Parathyroid adenoma (tissue), 2 donors: ENCODE measurements at regions not wholly inside any gene's neighbourhood (a gene's known extent, or its start where the extent isn't known, plus 50 kb on each side); places are given as distances from the start of the nearest gene placed in this dataset.
"Not testable (repeated sequence)": the region's sequence is repeated elsewhere in the genome, so short reads cannot be mapped to it uniquely, and the experiment has no call there.

ENCODE experiments used
- H2AFZ ChIP-seq: fragments of 300-600 bp; sonication (generic); one replicate; pipeline ENCODE4 v1.7.0; 2017; ENCODE audit warnings: antibody characterized with exemption, mild to moderate bottlenecking
- H3K27ac ChIP-seq: fragments of 300-600 bp; sonication (generic); one replicate; pipeline ENCODE4 v1.7.0; 2017
- H3K27me3 ChIP-seq: fragments of 300-600 bp; sonication (generic); one replicate; pipeline ENCODE4 v1.7.0; 2017; ENCODE audit warnings: low read length; ENCODE audit not compliant: control insufficient read depth, insufficient read depth
- H3K36me3 ChIP-seq: fragments of 300-600 bp; sonication (generic); one replicate; pipeline ENCODE4 v1.7.0; 2017; ENCODE audit warnings: low read length; ENCODE audit not compliant: control insufficient read depth, insufficient read depth
- H3K4me1 ChIP-seq: fragments of 300-600 bp; sonication (generic); one replicate; pipeline ENCODE4 v1.7.0; 2017; ENCODE audit warnings: control low read depth
- H3K4me2 ChIP-seq: fragments of 300-600 bp; sonication (generic); one replicate; pipeline ENCODE4 v1.7.0; 2017; ENCODE audit warnings: low read length
- H3K4me3 ChIP-seq: fragments of 300-600 bp; sonication (generic); one replicate; pipeline ENCODE4 v1.7.0; 2017; ENCODE audit warnings: low read depth, low read length
- H3K79me2 ChIP-seq: fragments of 300-600 bp; sonication (generic); one replicate; pipeline ENCODE4 v1.7.0; 2017; ENCODE audit warnings: control low read depth
- H3K9ac ChIP-seq: fragments of 300-600 bp; sonication (generic); one replicate; pipeline ENCODE4 v1.7.0; 2017; ENCODE audit warnings: mild to moderate bottlenecking
- H3K9me3 ChIP-seq: fragments of 300-600 bp; sonication (generic); one replicate; pipeline ENCODE4 v1.7.0; 2017; ENCODE audit warnings: low read length; ENCODE audit not compliant: control insufficient read depth
- TF ChIP-seq, protein P1 (sequence below): fragments of 300-600 bp; sonication (generic); IDR thresholded peaks from one replicate; pipeline ENCODE4 v1.7.0; 2017; ENCODE audit warnings: antibody characterized with exemption, mild to moderate bottlenecking
- donor health status: primary hyperparathyroidism.

DNA sequence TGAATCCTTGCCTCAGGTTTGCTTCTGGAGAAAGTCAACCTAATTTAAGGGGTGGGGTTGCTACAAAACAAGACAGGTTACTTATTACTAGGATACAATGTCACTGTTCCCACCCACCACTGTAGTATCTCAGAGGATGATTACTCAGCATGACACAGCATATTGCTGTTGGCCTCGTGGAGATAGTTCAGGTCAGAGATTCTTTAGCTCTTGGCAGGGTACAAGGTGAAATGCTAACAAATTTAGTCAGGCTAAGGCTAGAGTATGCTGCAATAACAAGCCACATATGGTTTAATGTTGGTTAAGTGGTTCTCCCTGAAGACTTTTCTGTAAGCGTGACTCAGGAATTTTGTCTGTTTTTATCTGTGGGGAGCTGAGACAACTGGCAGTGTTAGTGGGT is 161.8 kb downstream of the EDEM1 start:
- TF ChIP-seq, protein P1, sequence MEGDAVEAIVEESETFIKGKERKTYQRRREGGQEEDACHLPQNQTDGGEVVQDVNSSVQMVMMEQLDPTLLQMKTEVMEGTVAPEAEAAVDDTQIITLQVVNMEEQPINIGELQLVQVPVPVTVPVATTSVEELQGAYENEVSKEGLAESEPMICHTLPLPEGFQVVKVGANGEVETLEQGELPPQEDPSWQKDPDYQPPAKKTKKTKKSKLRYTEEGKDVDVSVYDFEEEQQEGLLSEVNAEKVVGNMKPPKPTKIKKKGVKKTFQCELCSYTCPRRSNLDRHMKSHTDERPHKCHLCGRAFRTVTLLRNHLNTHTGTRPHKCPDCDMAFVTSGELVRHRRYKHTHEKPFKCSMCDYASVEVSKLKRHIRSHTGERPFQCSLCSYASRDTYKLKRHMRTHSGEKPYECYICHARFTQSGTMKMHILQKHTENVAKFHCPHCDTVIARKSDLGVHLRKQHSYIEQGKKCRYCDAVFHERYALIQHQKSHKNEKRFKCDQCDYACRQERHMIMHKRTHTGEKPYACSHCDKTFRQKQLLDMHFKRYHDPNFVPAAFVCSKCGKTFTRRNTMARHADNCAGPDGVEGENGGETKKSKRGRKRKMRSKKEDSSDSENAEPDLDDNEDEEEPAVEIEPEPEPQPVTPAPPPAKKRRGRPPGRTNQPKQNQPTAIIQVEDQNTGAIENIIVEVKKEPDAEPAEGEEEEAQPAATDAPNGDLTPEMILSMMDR = no peak
- H3K9ac ChIP-seq = no peak overlapping the region
- H3K36me3 ChIP-seq = no peaks in the 10 kb centered on the region
- no peak overlapping the region for H3K27ac ChIP-seq
- H2AFZ ChIP-seq = no peak overlapping the region
- no peaks in the 10 kb centered on the region for H3K79me2 ChIP-seq
- H3K27me3 ChIP-seq = no peaks in the 10 kb centered on the region
- no peaks in the 10 kb centered on the region for H3K4me1 ChIP-seq
- no peaks in the 10 kb centered on the region for H3K9me3 ChIP-seq
- H3K4me2 ChIP-seq = no peak overlapping the region
- no peak overlapping the region for H3K4me3 ChIP-seq

GRCh38 chr3:5357089-5357488 is 169.6 kb downstream of the EDEM1 start:
- no peaks in the 10 kb centered on the region for H3K27me3 ChIP-seq
- no peaks in the 10 kb centered on the region for H3K4me1 ChIP-seq
- H3K4me2 ChIP-seq = no peak overlapping the region
- no peak overlapping the region for H3K9ac ChIP-seq
- H2AFZ ChIP-seq = no peak overlapping the region
- no peak overlapping the region for H3K27ac ChIP-seq
- no peaks in the 10 kb centered on the region for H3K36me3 ChIP-seq
- no peaks in the 10 kb centered on the region for H3K79me2 ChIP-seq
- TF ChIP-seq, protein P1 = no peak
- H3K4me3 ChIP-seq = no peak overlapping the region
- H3K9me3 ChIP-seq = no peaks in the 10 kb centered on the region

GRCh38 chr3:5358911-5359310 is 171.4 kb downstream of the EDEM1 start:
- H3K4me2 ChIP-seq = no peak overlapping the region
- H2AFZ ChIP-seq = no peak overlapping the region
- no peak overlapping the region for H3K4me3 ChIP-seq
- H3K79me2 ChIP-seq = no peaks in the 10 kb centered on the region
- no peaks in the 10 kb centered on the region for H3K9me3 ChIP-seq
- H3K27me3 ChIP-seq = no peaks in the 10 kb centered on the region
- no peaks in the 10 kb centered on the region for H3K4me1 ChIP-seq
- H3K9ac ChIP-seq = no peak overlapping the region
- TF ChIP-seq, protein P1 = no peak
- H3K36me3 ChIP-seq = no peaks in the 10 kb centered on the region
- no peak overlapping the region for H3K27ac ChIP-seq

DNA sequence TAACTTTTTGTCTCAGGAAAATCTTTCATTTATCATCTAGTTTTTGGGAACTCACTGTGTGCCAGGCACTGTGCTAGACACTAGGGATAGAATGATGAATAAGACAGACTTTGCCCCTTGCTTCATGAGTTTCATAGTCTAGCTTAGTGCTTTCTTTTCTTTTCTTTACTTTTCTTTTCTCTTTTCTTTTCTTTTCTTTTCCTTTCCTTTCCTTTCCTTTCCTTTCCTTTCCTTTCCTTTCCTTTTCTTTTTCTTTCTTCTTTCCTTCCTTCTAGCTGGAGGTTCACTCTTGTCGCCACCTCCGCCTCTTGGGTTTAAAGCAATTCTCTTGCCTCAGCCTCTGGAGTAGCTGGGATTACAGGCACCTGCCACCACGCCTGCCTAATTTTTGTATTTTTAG is 172.9 kb downstream of the EDEM1 start:
- Histone ChIP-seq H3K4me1 (no peaks in the 10 kb centered on the region), H3K27ac (no peak overlapping the region), H3K4me3 (no peak overlapping the region), H3K79me2 (no peaks in the 10 kb centered on the region), H3K9ac (no peak overlapping the region), H3K27me3 (no peaks in the 10 kb centered on the region), H3K4me2 (no peak overlapping the region), H3K36me3 (no peaks in the 10 kb centered on the region), H2AFZ (no peak overlapping the region), H3K9me3 (no peaks in the 10 kb centered on the region)
- TF ChIP-seq, protein P1 = no peak

DNA sequence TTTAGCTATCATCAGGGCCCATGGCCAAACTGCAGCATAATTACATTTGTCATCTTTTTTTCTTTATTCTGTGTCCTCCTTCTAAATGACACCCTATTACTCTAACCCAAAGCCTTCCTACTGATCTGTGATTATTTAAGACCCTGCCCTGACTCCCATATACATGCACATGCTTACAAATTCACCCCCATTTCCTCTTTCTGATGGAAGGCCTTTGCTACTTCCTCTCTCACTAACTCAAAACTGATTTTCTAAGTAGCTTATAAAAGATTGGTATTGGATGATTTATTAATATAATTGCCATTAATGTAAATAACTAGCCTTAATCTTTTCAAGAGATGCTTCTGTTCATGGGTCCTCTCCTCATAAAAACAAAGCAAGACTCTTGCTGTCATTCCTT is 179.2 kb downstream of the EDEM1 start:
- Histone ChIP-seq H3K4me1 (no peaks in the 10 kb centered on the region), H3K9me3 (no peaks in the 10 kb centered on the region), H3K9ac (no peak overlapping the region), H3K4me2 (no peak overlapping the region), H3K36me3 (no peaks in the 10 kb centered on the region), H3K4me3 (no peak overlapping the region), H2AFZ (no peak overlapping the region), H3K27me3 (no peaks in the 10 kb centered on the region), H3K27ac (no peak overlapping the region), H3K79me2 (no peaks in the 10 kb centered on the region)
- TF ChIP-seq, protein P1 = no peak

DNA sequence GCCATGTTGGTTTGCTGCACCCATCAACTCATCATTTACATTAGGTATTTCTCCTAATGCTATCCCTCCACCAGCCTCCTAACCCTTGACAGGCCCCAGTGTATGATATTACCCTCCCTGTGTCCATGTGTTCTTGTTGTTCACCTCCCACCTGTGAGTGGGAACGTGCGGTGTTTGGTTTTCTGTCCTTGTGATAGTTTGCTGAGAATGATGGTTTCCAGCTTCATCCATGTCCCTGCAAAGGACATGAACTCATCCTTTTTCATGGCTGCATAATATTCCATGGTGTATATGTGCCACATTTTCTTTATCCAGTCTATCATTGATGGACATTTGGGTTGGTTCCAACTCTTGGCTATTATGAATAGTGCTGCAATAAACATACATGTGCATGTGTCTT is 184.0 kb downstream of the EDEM1 start:
- not testable (repeated sequence) for H3K27ac ChIP-seq, H3K4me1 ChIP-seq, H3K79me2 ChIP-seq, H3K27me3 ChIP-seq, H3K4me2 ChIP-seq, H3K9ac ChIP-seq, H2AFZ ChIP-seq, H3K4me3 ChIP-seq, H3K9me3 ChIP-seq, H3K36me3 ChIP-seq
